PFSK-1 (cell line): ENCODE measurements at regions not wholly inside any gene's neighbourhood (a gene's known extent, or its start where the extent isn't known, plus 50 kb on each side); places are given as distances from the start of the nearest gene placed in this dataset.

Experiments
- FOXP2 ChIP-seq: optimal IDR thresholded peaks from 2 replicates; pipeline ENCODE3; 2011; ENCODE audit warnings: borderline replicate concordance, control low read depth, inconsistent platforms; ENCODE audit not compliant: insufficient read depth; ENCODE audit errors: extremely low read length, extremely low read depth
- POLR2AphosphoS5 ChIP-seq: IDR thresholded peaks from 2 replicates; pipeline ENCODE4 v1.6.1; 2012; ENCODE audit warnings: low read depth, mild to moderate bottlenecking, control low read depth, low read length, moderate library complexity
- SIN3A ChIP-seq: IDR thresholded peaks from 2 replicates; pipeline ENCODE4 v1.6.1; 2012; ENCODE audit warnings: mild to moderate bottlenecking, low read length, moderate library complexity, borderline replicate concordance; ENCODE audit not compliant: insufficient read depth
- TAF1 ChIP-seq: IDR thresholded peaks from 2 replicates; pipeline ENCODE4 v1.6.1; 2012; ENCODE audit warnings: low read length, control low read depth, borderline replicate concordance; ENCODE audit not compliant: insufficient read depth
- TF ChIP-seq, protein P1 (sequence below), 2 experiments: IDR thresholded peaks; 2 replicates each; pipeline versions ENCODE4 v1.6.1 to v1.8.0; 2011 to 2012; ENCODE audit warnings: low read depth in 2 of 2, low read length in 2 of 2, control low read depth in 1 of 2, inconsistent platforms in 1 of 2, mild to moderate bottlenecking in 1 of 2, moderate library complexity in 1 of 2; ENCODE audit not compliant: insufficient read depth in 1 of 2

DNA sequence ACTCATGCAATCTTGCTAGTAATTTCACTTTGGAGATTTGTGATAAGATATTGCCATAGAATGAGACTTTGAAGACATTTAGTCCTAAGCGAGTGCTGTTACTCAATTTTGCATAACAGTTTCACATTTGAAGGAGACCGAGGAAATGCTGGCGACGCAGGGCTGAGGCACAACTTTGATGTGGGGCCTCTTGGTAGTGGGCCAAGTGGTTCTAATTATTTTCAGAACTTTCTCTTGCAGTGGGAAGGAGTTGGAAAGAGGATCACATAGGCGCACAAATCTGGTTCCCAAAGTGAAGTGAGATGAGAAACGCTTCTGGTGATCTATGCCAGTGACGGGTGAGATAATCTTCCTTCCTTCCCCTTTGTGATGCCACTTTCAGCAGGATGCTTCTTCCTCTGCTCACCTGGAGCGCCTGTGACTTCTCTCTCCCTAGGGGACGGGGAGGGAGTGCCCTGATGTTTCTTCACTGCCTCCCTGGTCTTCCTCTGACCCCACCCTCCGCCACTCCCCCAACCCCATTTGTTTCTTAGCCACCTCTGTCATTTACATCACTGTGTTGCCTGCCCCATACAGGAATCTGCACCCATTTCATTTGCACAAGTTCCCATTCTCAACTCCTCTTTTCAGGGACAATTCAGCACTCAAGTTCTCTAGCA, 138.9 kb upstream of the MID1 start:
- TF ChIP-seq FOXP2 (no peak), POLR2AphosphoS5 (no peak)
- TF ChIP-seq, protein P1, sequence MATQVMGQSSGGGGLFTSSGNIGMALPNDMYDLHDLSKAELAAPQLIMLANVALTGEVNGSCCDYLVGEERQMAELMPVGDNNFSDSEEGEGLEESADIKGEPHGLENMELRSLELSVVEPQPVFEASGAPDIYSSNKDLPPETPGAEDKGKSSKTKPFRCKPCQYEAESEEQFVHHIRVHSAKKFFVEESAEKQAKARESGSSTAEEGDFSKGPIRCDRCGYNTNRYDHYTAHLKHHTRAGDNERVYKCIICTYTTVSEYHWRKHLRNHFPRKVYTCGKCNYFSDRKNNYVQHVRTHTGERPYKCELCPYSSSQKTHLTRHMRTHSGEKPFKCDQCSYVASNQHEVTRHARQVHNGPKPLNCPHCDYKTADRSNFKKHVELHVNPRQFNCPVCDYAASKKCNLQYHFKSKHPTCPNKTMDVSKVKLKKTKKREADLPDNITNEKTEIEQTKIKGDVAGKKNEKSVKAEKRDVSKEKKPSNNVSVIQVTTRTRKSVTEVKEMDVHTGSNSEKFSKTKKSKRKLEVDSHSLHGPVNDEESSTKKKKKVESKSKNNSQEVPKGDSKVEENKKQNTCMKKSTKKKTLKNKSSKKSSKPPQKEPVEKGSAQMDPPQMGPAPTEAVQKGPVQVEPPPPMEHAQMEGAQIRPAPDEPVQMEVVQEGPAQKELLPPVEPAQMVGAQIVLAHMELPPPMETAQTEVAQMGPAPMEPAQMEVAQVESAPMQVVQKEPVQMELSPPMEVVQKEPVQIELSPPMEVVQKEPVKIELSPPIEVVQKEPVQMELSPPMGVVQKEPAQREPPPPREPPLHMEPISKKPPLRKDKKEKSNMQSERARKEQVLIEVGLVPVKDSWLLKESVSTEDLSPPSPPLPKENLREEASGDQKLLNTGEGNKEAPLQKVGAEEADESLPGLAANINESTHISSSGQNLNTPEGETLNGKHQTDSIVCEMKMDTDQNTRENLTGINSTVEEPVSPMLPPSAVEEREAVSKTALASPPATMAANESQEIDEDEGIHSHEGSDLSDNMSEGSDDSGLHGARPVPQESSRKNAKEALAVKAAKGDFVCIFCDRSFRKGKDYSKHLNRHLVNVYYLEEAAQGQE (IDR thresholded peaks at IDR 0.05; ENCODE audit: insufficient read depth in 1 of 2, low read depth in 2 of 2, low read length in 2 of 2), result no peak

DNA sequence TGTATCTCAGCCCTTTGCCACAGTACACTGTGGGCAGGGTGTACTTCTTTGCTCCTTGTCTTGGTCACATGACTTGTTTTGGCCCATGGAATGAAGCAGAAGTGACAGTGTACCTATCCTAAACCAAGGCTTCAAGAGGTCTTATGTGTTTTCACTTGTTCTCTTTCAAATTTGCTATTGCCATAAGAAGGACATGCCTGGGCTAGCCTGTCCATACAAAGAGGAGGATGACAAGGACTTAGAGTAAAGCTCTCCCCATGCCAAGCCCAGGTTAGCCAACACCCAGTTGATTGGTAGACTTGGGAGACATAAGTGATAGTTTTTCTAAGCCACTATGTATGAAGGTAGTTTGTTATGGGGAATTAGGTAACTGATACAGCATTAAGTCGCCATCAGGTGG, 141.1 kb upstream of the MID1 start:
- TF ChIP-seq SIN3A (no peak), TAF1 (no peak), POLR2AphosphoS5 (no peak), FOXP2 (no peak)
- TF ChIP-seq, protein P1 (IDR thresholded peaks at IDR 0.05; ENCODE audit: insufficient read depth in 1 of 2, low read depth in 2 of 2, low read length in 2 of 2), result no peak

DNA sequence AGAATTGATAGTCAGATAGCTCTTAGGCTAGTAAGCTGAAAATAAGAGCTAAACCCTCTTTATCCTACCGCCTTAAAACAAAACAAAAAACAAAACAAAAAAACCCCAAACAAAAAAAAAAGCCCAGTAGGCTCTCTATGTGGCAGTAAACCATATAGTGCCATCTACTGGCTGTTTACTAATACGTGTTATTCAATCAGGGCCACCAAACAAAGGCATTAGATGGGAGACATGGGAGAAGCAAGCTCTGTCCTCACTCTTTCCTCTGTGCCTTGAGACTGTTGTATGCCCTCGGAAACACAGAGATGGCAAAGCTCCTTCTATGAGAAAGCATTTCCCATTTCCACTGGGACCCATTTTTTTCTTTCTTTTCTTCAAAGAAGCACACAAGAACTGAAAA, 148.8 kb upstream of the MID1 start:
- TF ChIP-seq TAF1 (no peak), POLR2AphosphoS5 (no peak), FOXP2 (no peak), SIN3A (no peak)

DNA sequence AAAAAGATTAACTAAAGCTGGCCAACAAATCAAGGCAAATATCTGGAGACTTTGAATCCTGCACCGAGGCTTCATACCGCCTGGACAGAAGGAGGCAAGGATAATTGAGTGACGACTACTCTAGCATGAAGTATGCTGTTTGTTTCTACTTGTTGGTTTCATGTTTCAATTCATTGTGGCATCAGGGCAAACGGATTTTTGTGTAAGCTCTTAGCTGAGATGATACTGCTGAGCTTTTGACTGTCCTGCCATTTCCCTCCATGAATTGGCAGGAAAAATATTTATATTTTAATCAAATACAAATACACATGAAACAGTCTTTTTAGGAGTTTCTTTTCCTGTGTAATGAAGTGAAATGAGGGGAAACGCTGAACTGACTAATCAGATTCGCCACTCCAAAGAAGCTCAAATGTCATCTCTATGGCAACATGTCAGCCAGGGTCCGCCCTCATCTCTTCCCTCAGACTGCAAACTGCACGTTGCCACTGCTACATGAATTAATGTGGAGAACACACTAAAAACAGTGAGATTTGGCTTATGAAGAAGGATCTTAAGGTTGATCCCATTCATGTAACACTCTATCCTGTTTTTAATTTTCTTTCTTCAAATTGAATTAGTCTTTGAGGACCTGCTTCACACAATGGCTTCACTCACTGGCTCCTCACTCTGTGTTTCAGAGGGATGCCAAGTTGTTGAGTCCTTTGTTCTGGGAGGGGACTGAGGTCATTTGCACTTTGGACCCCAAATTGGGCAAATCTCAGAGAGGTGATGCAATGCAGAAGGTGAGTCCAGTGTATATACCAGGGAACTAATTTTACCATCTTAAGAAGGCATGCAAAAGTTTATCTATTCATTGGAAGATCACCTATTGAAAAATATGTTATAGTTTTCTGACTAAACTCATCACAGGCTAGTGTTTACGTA, 149.6 kb upstream of the MID1 start:
- TF ChIP-seq SIN3A (no peak), FOXP2 (no peak), POLR2AphosphoS5 (no peak), TAF1 (no peak)
- TF ChIP-seq, protein P1 (IDR thresholded peaks at IDR 0.05; ENCODE audit: insufficient read depth in 1 of 2, low read depth in 2 of 2, low read length in 2 of 2), result no peak

DNA sequence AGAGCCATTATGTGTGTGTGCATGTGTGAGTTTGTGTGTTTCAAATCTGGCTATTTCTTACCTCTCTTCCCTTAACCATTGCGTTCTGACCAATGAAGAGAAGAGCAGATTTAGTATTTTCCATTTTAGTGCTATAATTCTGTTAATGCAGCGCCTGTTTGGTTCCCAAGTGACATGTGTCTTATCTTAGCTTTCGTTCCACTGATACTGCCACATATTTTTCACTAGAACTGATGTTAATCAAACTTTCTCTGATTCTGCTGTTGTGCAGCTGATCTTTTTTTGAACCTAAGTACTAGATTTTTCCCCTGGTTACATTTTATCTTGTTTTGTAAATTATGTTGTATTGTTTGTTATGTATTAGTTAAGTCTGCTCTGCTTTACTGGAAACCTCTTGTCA, 152.9 kb upstream of the MID1 start:
- TF ChIP-seq SIN3A, result no peak
- TF ChIP-seq FOXP2, result no peak
- TF ChIP-seq, protein P1 (IDR thresholded peaks at IDR 0.05; ENCODE audit: insufficient read depth in 1 of 2, low read depth in 2 of 2, low read length in 2 of 2), result no peak
- TF ChIP-seq TAF1, result no peak
- TF ChIP-seq POLR2AphosphoS5, result no peak
